MG63 (cell line): ENCODE measurements at regions not wholly inside any gene's neighbourhood (a gene's known extent, or its start where the extent isn't known, plus 50 kb on each side); places are given as distances from the start of the nearest gene placed in this dataset.
"Not testable (repeated sequence)": the region's sequence is repeated elsewhere in the genome, so short reads cannot be mapped to it uniquely, and the experiment has no call there.

ENCODE experiments used
- DNase-seq: peaks from one replicate; pipeline ENCODE4 v3.0.0-alpha.2; 2020
- H3K27me3 ChIP-seq: fragments of 250-450 bp; sonication (Bioruptor Pico); 2 replicates; pipeline ENCODE4 v1.5.1; 2020; ENCODE audit warnings: mild to moderate bottlenecking, moderate library complexity
- H3K36me3 ChIP-seq: fragments of 250-450 bp; sonication (Bioruptor Pico); 2 replicates; pipeline ENCODE4 v1.5.1; 2020; ENCODE audit warnings: mild to moderate bottlenecking, moderate library complexity
- H3K4me3 ChIP-seq: fragments of 250-450 bp; sonication (Bioruptor Pico); 2 replicates; pipeline ENCODE4 v1.5.1; 2020; ENCODE audit warnings: mild to moderate bottlenecking, moderate library complexity
- H3K9me3 ChIP-seq: fragments of 250-450 bp; sonication (Bioruptor Pico); 2 replicates; pipeline ENCODE4 v1.5.1; 2020; ENCODE audit warnings: mild to moderate bottlenecking, moderate library complexity

- Histone ChIP-seq H3K4me3 (no peak overlapping the region), H3K27me3 (no peaks in the 10 kb centered on the region), H3K9me3 (no peaks in the 10 kb centered on the region), H3K36me3 (no peaks in the 10 kb centered on the region)
- DNase-seq = no peak
Measured at GRCh38 chr5:43891112-43891511, 288.1 kb downstream of the NNT start.

GRCh38 chr5:43889233-43889632, 286.3 kb downstream of the NNT start:
- H3K36me3 ChIP-seq = no peaks in the 10 kb centered on the region
- H3K27me3 ChIP-seq = no peaks in the 10 kb centered on the region
- H3K4me3 ChIP-seq = no peak overlapping the region
- H3K9me3 ChIP-seq = no peaks in the 10 kb centered on the region
- DNase-seq = no peak

DNA sequence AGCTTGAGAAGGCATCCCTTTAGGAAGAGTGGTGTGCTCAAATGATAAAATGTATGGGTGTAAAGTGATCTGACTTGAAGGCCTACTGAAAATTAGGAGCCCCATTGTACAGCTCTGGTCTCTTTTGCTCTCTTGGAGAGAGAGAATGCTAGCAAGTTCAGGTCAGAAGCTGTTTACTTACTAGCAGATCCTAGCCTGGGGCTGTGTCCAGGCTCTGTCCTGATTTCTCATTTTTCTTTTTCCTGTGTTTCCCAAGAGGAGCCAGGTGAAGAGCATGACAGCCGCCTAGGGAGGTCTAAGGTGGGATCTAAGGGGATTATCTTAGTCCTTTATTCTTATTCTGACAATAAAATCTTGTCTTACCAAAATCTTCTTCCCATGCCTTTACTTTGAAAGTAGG, 272.8 kb downstream of the NNT start:
- Histone ChIP-seq H3K36me3 (no peaks in the 10 kb centered on the region), H3K4me3 (no peak overlapping the region), H3K9me3 (no peaks in the 10 kb centered on the region), H3K27me3 (no peaks in the 10 kb centered on the region)
- DNase-seq = no peak

DNA sequence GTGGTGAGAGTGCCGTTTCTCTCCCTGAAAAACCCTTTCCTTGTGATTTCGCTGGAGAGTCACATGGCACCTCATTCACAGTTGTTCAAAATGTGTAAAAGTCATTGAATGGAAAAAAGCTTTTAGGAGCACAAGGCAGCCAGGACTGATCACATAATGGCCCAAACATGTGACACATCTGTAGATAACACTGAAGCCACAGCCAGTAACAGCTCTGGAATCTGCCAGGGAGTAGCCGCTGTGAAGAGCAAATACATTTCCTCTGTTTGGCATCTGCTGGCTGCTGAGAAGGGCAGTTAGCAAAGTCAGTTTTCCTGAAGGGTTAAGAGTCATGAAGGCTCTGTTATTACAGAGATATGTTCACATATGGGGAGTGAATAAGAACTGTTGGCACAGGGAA, 271.8 kb downstream of the NNT start:
- no peaks in the 10 kb centered on the region for H3K9me3 ChIP-seq
- no peaks in the 10 kb centered on the region for H3K36me3 ChIP-seq
- no peak overlapping the region for H3K4me3 ChIP-seq
- DNase-seq = peak; percentile 82
- H3K27me3 ChIP-seq = no peaks in the 10 kb centered on the region

- no peak overlapping the region for H3K4me3 ChIP-seq
- no peak for DNase-seq
- H3K9me3 ChIP-seq = no peaks in the 10 kb centered on the region
- no peaks in the 10 kb centered on the region for H3K36me3 ChIP-seq
- H3K27me3 ChIP-seq = no peaks in the 10 kb centered on the region
Measured at GRCh38 chr5:43873791-43874190, 270.8 kb downstream of the NNT start.

GRCh38 chr5:43859309-43859708, 256.3 kb downstream of the NNT start:
- H3K36me3 ChIP-seq = no peaks in the 10 kb centered on the region
- H3K9me3 ChIP-seq = no peaks in the 10 kb centered on the region
- H3K27me3 ChIP-seq = no peaks in the 10 kb centered on the region
- H3K4me3 ChIP-seq = no peak overlapping the region
- no peak for DNase-seq

DNA sequence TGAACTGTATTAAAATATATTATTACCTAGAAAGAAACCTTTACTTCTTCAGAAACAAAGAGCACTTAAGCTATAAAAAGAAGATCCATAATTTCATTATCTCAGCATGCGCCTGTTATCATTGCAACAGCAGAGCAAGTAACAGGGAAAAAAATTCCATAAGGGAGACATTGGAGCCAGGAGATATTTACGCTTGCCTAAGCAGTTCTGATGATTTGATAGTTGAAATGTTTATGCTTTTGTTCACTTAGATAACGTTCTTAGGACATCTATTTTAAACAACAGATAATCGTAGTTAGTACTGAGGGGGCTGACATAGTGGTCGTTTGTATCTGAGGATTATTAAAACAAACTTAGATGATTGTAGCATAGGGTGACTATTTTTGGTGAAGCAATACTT, 252.5 kb downstream of the NNT start:
- H3K27me3 ChIP-seq = no peaks in the 10 kb centered on the region
- DNase-seq = no peak

DNA sequence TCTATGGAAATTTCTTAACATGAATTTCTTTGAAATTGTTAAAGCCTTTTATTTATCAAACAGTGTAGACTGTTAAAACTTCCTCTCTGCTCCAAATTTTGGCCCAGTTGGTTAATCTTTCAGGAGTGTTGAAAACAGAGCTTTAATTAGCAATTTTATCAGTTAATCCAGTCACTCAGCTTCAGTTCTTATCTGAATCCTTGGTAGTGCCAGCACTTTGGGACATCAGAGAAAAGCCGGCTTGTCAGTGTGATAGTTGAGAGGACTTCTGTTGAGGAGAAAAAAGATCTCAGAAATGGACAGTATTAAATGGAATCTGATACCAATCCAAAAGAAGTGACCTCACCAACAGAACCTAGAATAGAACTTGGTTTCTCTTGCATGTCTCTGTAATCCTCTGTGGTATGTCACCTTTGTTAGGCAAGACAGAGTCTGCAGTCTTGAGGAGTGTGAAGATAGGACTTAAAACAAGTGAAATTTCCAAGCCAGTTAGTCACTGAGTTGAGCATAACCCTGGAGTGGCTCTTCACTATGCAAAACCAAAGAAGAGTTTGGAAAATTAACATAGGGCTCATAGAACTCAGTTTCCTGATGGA, 251.8 kb downstream of the NNT start:
- Histone ChIP-seq H3K9me3 (no peaks in the 10 kb centered on the region), H3K27me3 (no peaks in the 10 kb centered on the region), H3K36me3 (no peaks in the 10 kb centered on the region), H3K4me3 (no peak overlapping the region)
- no peak for DNase-seq

More for the DNA sequence above, 252.5 kb downstream of the NNT start:
- H3K36me3 ChIP-seq = no peaks in the 10 kb centered on the region
- H3K9me3 ChIP-seq = no peaks in the 10 kb centered on the region
- no peak overlapping the region for H3K4me3 ChIP-seq

DNA sequence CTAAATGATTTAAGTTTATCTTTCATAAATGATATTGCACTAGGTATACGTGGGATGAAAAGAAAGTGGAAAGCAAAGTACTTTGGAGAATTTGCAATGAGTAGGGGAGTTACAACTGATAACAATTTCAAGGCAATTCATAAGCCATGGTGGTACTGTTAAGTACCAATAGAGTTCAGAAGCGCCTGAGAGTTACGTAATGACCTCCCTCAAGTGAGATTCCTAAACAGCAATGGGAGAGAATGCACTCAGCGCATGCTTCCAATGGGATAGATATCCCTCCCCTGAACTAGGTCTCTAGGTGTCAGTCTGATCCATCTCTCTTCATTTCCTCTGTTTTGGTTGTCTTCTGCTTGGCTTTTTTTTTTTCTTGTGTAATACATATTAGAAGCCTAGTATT, 249.3 kb downstream of the NNT start:
- Histone ChIP-seq H3K36me3 (no peaks in the 10 kb centered on the region), H3K27me3 (no peaks in the 10 kb centered on the region), H3K4me3 (no peak overlapping the region), H3K9me3 (no peaks in the 10 kb centered on the region)
- DNase-seq = no peak

DNA sequence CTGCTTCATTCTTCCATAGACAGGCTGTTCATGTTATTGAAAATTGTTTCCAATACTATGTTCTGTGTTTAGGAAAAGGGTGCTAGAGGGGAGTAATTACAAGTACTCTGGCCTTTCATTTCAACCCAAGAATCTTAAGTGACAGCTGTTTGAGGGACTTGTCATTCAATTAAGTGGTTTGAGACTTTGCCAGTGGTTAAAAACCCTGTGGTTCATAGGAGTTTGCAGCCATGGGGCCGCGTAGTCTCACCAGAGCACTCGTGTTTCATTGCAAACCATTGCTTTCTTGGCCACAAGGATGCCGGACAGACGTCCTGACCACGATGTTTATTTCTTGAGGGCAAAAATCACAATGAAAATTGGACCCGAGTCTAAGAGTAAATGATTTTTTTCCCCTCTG, 248.8 kb downstream of the NNT start:
- Histone ChIP-seq H3K27me3 (no peaks in the 10 kb centered on the region), H3K36me3 (no peaks in the 10 kb centered on the region), H3K4me3 (no peak overlapping the region), H3K9me3 (no peaks in the 10 kb centered on the region)
- DNase-seq = no peak

GRCh38 chr5:43840424-43841125, 237.6 kb downstream of the NNT start:
- no peaks in the 10 kb centered on the region for H3K36me3 ChIP-seq
- peaks cover 14% of the 10 kb centered on the region for H3K9me3 ChIP-seq
- H3K4me3 ChIP-seq = no peak overlapping the region
- no peaks in the 10 kb centered on the region for H3K27me3 ChIP-seq
- no peak for DNase-seq

DNA sequence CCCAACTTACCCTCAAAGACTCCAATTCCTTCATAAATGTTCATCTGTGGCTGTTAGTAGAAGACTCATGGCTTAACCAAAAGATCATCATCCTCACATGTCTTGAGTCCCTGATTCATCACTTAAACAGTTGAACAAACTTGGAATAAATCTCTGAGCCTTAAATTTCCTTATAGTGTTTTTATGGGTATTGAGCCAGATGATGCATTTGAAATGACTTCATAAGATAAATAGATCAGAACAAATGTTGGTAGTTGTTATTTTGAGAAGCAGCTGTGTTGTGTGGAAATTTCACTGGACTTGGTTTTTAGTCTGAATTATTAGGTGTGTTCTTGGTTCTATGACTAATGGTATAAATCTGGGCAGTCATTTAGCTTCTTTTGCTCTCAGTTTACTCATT, 236.2 kb downstream of the NNT start:
- no peak for DNase-seq
- Histone ChIP-seq H3K36me3 (no peaks in the 10 kb centered on the region), H3K4me3 (no peak overlapping the region), H3K27me3 (no peaks in the 10 kb centered on the region), H3K9me3 (peaks cover 14% of the 10 kb centered on the region)

DNA sequence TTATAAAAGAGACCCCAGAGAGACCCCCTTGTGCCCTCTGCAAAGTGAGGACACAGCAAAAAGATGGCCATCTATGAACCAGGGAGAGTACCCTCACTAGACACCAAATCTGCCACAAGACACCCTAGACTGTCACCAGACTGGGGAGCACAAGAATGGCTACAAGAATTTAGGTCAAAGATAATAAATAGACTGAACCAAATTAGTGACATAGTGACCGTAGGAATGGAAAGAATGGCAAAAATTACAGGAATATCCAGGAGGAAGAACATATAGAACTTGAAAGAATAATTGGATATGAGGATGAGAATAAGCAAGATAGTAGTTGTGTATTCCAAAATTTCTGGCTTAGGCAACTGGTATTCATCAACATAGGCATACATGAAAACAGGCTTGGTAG, 235.0 kb downstream of the NNT start:
- no peak for DNase-seq
- H3K9me3 ChIP-seq = peaks cover 7% of the 10 kb centered on the region; the same call in 1 of the 2 replicates
- no peaks in the 10 kb centered on the region for H3K36me3 ChIP-seq
- no peaks in the 10 kb centered on the region for H3K27me3 ChIP-seq
- no peak overlapping the region for H3K4me3 ChIP-seq

DNA sequence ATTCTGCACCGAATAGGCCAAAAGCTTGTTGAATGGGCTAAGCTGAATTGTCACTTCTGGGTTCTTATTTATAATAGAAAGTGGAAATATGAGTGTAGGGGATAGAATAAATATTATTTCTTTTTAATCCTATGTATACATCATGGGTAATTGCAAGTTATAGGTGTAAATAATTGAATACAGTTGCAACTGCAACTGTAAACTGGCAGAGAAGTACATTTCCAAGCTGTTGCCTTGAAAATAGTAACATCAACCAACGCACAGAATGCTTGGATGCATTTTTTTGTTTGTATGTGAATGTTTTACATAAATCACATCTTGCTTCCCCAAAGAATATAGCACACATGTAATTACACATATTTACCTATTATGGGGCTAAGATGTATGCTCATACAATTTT, 234.1 kb downstream of the NNT start:
- Histone ChIP-seq H3K36me3 (no peaks in the 10 kb centered on the region), H3K9me3 (peaks cover 10% of the 10 kb centered on the region; the same call in 1 of the 2 replicates), H3K27me3 (no peaks in the 10 kb centered on the region), H3K4me3 (no peak overlapping the region)
- no peak for DNase-seq

DNA sequence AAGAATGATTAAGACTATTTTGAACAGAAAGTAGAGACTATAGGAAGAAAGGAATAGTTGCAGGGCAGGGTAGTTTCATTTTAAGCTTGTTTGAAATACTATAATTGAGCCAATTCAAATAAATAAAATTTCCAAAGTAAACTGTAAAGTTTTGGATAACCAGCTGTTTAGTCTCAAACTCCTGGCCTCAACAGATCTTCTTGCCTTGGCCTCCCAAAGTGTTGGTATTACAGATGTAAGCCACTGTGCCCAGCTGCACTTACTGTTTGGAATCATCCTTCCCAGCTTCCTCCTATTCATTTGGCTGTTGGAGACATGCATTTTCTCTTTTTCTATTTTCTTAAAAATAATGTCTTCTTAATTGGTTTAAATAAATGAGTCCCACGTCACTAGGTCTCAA, 231.0 kb downstream of the NNT start:
- Histone ChIP-seq H3K9me3 (peaks cover 9% of the 10 kb centered on the region), H3K27me3 (no peaks in the 10 kb centered on the region), H3K4me3 (no peak overlapping the region), H3K36me3 (no peaks in the 10 kb centered on the region)
- DNase-seq = peak; percentile 25

GRCh38 chr5:43824325-43824964, 221.5 kb downstream of the NNT start:
- H3K9me3 ChIP-seq = peaks cover 13% of the 10 kb centered on the region
- not testable (repeated sequence) for DNase-seq, H3K4me3 ChIP-seq, H3K27me3 ChIP-seq, H3K36me3 ChIP-seq

- not testable (repeated sequence) for H3K27me3 ChIP-seq, H3K36me3 ChIP-seq, H3K4me3 ChIP-seq, DNase-seq
- H3K9me3 ChIP-seq = peaks cover 22% of the 10 kb centered on the region
Measured at GRCh38 chr5:43818394-43818793, 215.4 kb downstream of the NNT start.

- H3K9me3 ChIP-seq = peaks cover 28% of the 10 kb centered on the region
- no peak for DNase-seq
- no peak overlapping the region for H3K4me3 ChIP-seq
- no peaks in the 10 kb centered on the region for H3K36me3 ChIP-seq
- H3K27me3 ChIP-seq = no peaks in the 10 kb centered on the region
Measured at GRCh38 chr5:43815497-43815896, 212.5 kb downstream of the NNT start.
